Natural killer cell (primary cell): ENCODE measurements at regions not wholly inside any gene's neighbourhood (a gene's known extent, or its start where the extent isn't known, plus 50 kb on each side); places are given as distances from the start of the nearest gene placed in this dataset.

Source experiments
- ATAC-seq, 3 donors: fragments of 150-1000 bp in 2 of 3; fragments of 200-7000 bp in 1 of 3; cut with Tn5 transposase; 1 replicate in 1 of 3; 2 replicates in 2 of 3; pipeline ENCODE4 v1.10.0; 2021; ENCODE audit warnings: mild to moderate bottlenecking in 2 of 3, moderate library complexity in 2 of 3
- DNase-seq, 2 donors: peaks; one replicate each; pipeline versions ENCODE4 v3.0.0 to v3.0.0-alpha.2; 2013 to 2021; ENCODE audit warnings: mixed read lengths in 1 of 2
- H3K27ac ChIP-seq: one replicate; pipeline ENCODE4 v1.5.1; 2013; ENCODE audit warnings: mild to moderate bottlenecking, low read length
- H3K27me3 ChIP-seq: one replicate; pipeline ENCODE4 v1.6.1; 2013; ENCODE audit warnings: low read length; ENCODE audit not compliant: control insufficient read depth, insufficient read depth
- H3K36me3 ChIP-seq: one replicate; pipeline ENCODE4 v1.6.1; 2013; ENCODE audit warnings: low read length; ENCODE audit not compliant: control insufficient read depth, insufficient read depth
- H3K4me1 ChIP-seq: one replicate; pipeline ENCODE4 v1.6.1; 2013; ENCODE audit warnings: low read length; ENCODE audit not compliant: control insufficient read depth, insufficient read depth
- H3K4me3 ChIP-seq: one replicate; pipeline ENCODE4 v1.5.1; 2013; ENCODE audit warnings: low read length
- H3K9me3 ChIP-seq: one replicate; pipeline ENCODE4 v1.6.1; 2013; ENCODE audit warnings: low read length; ENCODE audit not compliant: control insufficient read depth, insufficient read depth
- H3K27ac Mint-ChIP-seq, 2 donors: one replicate each; pipeline ENCODE4 v1.8.0; 2022; ENCODE audit warnings: mild to moderate bottlenecking in 2 of 2, mixed read lengths in 2 of 2, moderate library complexity in 1 of 2
- H3K27me3 Mint-ChIP-seq, 2 donors: one replicate each; pipeline ENCODE4 v1.8.0; 2022; ENCODE audit warnings: low read depth in 2 of 2, mixed read lengths in 2 of 2
- H3K36me3 Mint-ChIP-seq: one replicate; pipeline ENCODE4 v1.8.0; 2022; ENCODE audit warnings: mixed read lengths
- H3K4me1 Mint-ChIP-seq, 2 donors: one replicate each; pipeline ENCODE4 v1.8.0; 2022; ENCODE audit warnings: mixed read lengths in 2 of 2
- H3K4me3 Mint-ChIP-seq: one replicate; pipeline ENCODE4 v1.8.0; 2022; ENCODE audit warnings: mild to moderate bottlenecking, moderate library complexity, mixed read lengths
- H3K9me3 Mint-ChIP-seq, 2 donors: one replicate each; pipeline ENCODE4 v1.8.0; 2022; ENCODE audit warnings: mixed read lengths in 2 of 2
- WGBS: methylation state at CpG from one replicate; pipeline ENCODE4 v1.1.7; 2013; ENCODE audit warnings: missing lambda C conversion rate; ENCODE audit not compliant: insufficient coverage; 5-methylcytosine and 5-hydroxymethylcytosine counted together
- intact Hi-C: fragments of 100-400 bp; cut with micrococcal nuclease; formaldehyde crosslinking; loops from one replicate; pipeline ENCODE4 v1.14.2; 2022
- TF ChIP-seq, protein P1 (sequence below): fragments of 200-600 bp; IDR thresholded peaks from one replicate; pipeline ENCODE4 v1.8.0; 2022; ENCODE audit warnings: antibody characterized with exemption

DNA sequence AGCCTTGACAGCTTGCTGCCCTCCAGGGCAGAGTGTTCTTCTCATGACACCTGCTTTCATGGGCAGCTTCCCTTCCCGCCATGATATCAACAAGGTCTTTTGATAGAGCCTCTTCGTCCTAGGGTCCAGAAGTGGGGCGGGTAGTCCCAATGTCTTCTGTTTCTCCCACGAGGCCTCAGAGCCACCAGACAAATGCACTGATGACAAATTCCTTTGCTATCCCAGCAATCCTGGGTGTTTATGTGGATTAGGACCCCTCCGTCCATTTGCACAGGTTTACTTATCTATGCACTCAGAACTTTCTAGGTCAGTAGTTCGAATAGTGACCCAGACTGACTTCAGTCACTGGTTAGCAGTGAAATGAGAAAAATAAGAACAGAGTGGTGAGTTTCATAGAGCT, 52.6 kb upstream of the PRMT8 start:
- Mint-ChIP-seq H3K27me3 (peaks cover 0 to 2% of the 10 kb centered on the region in 2 donors), H3K4me1 (no peaks in the 10 kb centered on the region), H3K36me3 (no peaks in the 10 kb centered on the region), H3K4me3 (no peak overlapping the region), H3K27ac (no peak overlapping the region), H3K9me3 (no peaks in the 10 kb centered on the region)
- intact Hi-C loops, result no loop called here
- ATAC-seq (no peak), DNase-seq (no peak)
- Histone ChIP-seq H3K27ac (no peak overlapping the region), H3K36me3 (no peaks in the 10 kb centered on the region), H3K27me3 (no peaks in the 10 kb centered on the region), H3K4me3 (no peak overlapping the region), H3K9me3 (no peaks in the 10 kb centered on the region), H3K4me1 (no peaks in the 10 kb centered on the region)
- TF ChIP-seq, protein P1, sequence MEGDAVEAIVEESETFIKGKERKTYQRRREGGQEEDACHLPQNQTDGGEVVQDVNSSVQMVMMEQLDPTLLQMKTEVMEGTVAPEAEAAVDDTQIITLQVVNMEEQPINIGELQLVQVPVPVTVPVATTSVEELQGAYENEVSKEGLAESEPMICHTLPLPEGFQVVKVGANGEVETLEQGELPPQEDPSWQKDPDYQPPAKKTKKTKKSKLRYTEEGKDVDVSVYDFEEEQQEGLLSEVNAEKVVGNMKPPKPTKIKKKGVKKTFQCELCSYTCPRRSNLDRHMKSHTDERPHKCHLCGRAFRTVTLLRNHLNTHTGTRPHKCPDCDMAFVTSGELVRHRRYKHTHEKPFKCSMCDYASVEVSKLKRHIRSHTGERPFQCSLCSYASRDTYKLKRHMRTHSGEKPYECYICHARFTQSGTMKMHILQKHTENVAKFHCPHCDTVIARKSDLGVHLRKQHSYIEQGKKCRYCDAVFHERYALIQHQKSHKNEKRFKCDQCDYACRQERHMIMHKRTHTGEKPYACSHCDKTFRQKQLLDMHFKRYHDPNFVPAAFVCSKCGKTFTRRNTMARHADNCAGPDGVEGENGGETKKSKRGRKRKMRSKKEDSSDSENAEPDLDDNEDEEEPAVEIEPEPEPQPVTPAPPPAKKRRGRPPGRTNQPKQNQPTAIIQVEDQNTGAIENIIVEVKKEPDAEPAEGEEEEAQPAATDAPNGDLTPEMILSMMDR, result no peak
- 85% methylated on average over 6 of the region's 6 CpGs for WGBS
